B cell (primary cell): ENCODE measurements at regions not wholly inside any gene's neighbourhood (a gene's known extent, or its start where the extent isn't known, plus 50 kb on each side); places are given as distances from the start of the nearest gene placed in this dataset.

Experiments
- ATAC-seq: fragments of 200-7000 bp; cut with Tn5 transposase; one replicate; pipeline ENCODE4 v1.10.0; 2021; ENCODE audit warnings: low read depth, mild to moderate bottlenecking, moderate number of reproducible peaks, moderate library complexity
- CTCF ChIA-PET: fragments of 350-600 bp; sonication (Branson Sonifier 250); formaldehyde crosslinking; loops from one replicate; lab custom pipeline; 2021; ENCODE audit warnings: antibody characterized with exemption, inconsistent platforms; lab: Charles Lee
- POLR2A ChIA-PET: fragments of 350-600 bp; sonication (Branson Sonifier 250); formaldehyde crosslinking; loops from one replicate; lab custom pipeline; 2021; ENCODE audit warnings: antibody characterized with exemption; lab: Charles Lee
- DNase-seq: peaks from one replicate; pipeline ENCODE4 v3.0.0; 2013
- H2AFZ ChIP-seq: 2 replicates; pipeline ENCODE4 v1.6.1; 2012; ENCODE audit warnings: mild to moderate bottlenecking, low read depth, low read length; ENCODE audit not compliant: insufficient read depth, poor library complexity, severe bottlenecking
- H3K27ac ChIP-seq, 2 donors: 1 replicate in 1 of 2; 2 replicates in 1 of 2; pipeline ENCODE4 v1.5.1; 2012 to 2013; ENCODE audit warnings: low read length in 2 of 2, mild to moderate bottlenecking in 2 of 2, moderate library complexity in 1 of 2
- H3K27me3 ChIP-seq, 4 experiments: fragments of 200-600 bp in 1 of 4; sonication (generic) in 1 of 4; replicated peaks in 1 of 4; 1 replicate in 2 of 4; 2 replicates in 2 of 4; pipeline versions ENCODE4 v1.6.1 to v1.7.0; 2013 to 2016; ENCODE audit warnings: low read length in 3 of 4, mild to moderate bottlenecking in 2 of 4, mixed read lengths in 1 of 4, moderate library complexity in 1 of 4; ENCODE audit not compliant: insufficient read depth in 4 of 4, control insufficient read depth in 3 of 4; ENCODE audit errors: control extremely low read depth in 1 of 4
- H3K36me3 ChIP-seq, 2 experiments: replicated peaks in 1 of 2; 1 replicate in 1 of 2; 2 replicates in 1 of 2; pipeline versions ENCODE4 v1.6.1 to v1.7.1; 2013; ENCODE audit warnings: low read length in 1 of 2; ENCODE audit not compliant: insufficient read depth in 2 of 2, control insufficient read depth in 1 of 2; ENCODE audit errors: control extremely low read depth in 1 of 2, extremely low read depth in 1 of 2
- H3K4me1 ChIP-seq, 2 donors: fragments of 200-600 bp in 1 of 2; sonication (generic) in 1 of 2; 1 replicate in 1 of 2; 2 replicates in 1 of 2; pipeline versions ENCODE4 v1.5.1 to v1.6.1; 2013 to 2017; ENCODE audit warnings: low read length in 2 of 2; ENCODE audit not compliant: control insufficient read depth in 2 of 2, insufficient read depth in 2 of 2
- H3K4me2 ChIP-seq: replicated peaks from 2 replicates; pipeline ENCODE3; 2012; ENCODE audit warnings: mild to moderate bottlenecking, low read depth, low read length; ENCODE audit not compliant: poor library complexity, severe bottlenecking
- H3K4me3 ChIP-seq, 5 experiments: fragments of 200-600 bp in 1 of 5; sonication (generic) in 1 of 5; 1 replicate in 3 of 5; 2 replicates in 2 of 5; pipeline versions ENCODE4 v1.5.1 to v1.7.0; 2011 to 2016; ENCODE audit warnings: low read length in 4 of 5, mild to moderate bottlenecking in 4 of 5, low read depth in 2 of 5, control low read depth in 1 of 5, moderate library complexity in 1 of 5; ENCODE audit not compliant: insufficient read depth in 1 of 5; ENCODE audit errors: control extremely low read depth in 1 of 5, extremely low read depth in 1 of 5
- H3K79me2 ChIP-seq: fragments of 200-600 bp; sonication (generic); one replicate; pipeline ENCODE4 v1.6.0; 2016; ENCODE audit warnings: low read length; ENCODE audit not compliant: control insufficient read depth, insufficient read depth
- H3K9ac ChIP-seq: fragments of 200-600 bp; sonication (generic); 2 replicates; pipeline ENCODE4 v1.6.1; 2017; ENCODE audit warnings: mild to moderate bottlenecking, low read length, moderate library complexity
- H3K9me3 ChIP-seq, 3 donors: one replicate each; pipeline versions ENCODE4 v1.6.1 to v1.7.1; 2013; ENCODE audit warnings: low read length in 2 of 3; ENCODE audit not compliant: control insufficient read depth in 2 of 3, insufficient read depth in 1 of 3; ENCODE audit errors: control extremely low read depth in 1 of 3
- H4K20me1 ChIP-seq: 2 replicates; pipeline ENCODE4 v1.6.0; 2012; ENCODE audit warnings: mild to moderate bottlenecking, low read length; ENCODE audit not compliant: insufficient read depth, control insufficient read depth, poor library complexity, severe bottlenecking
- H3K27ac Mint-ChIP-seq: one replicate; pipeline ENCODE4 v1.8.0; 2021; ENCODE audit warnings: mixed read lengths
- H3K27me3 Mint-ChIP-seq: one replicate; pipeline ENCODE4 v1.8.0; 2021; ENCODE audit warnings: mixed read lengths
- H3K4me1 Mint-ChIP-seq: one replicate; pipeline ENCODE4 v1.8.0; 2021; ENCODE audit warnings: mixed read lengths
- H3K4me3 Mint-ChIP-seq: one replicate; pipeline ENCODE4 v1.8.0; 2021; ENCODE audit warnings: mixed read lengths
- H3K9me3 Mint-ChIP-seq: one replicate; pipeline ENCODE4 v1.8.0; 2022; ENCODE audit warnings: mixed read lengths; ENCODE audit not compliant: insufficient read depth
- CTCF ChIP-seq: fragments of 200-600 bp; IDR thresholded peaks from one replicate; pipeline ENCODE4 v1.8.0; 2022; ENCODE audit warnings: antibody characterized with exemption, mild to moderate bottlenecking
- EZH2 ChIP-seq: IDR thresholded peaks from 2 replicates; pipeline ENCODE4 v1.6.1; 2012; ENCODE audit warnings: borderline replicate concordance, low read depth, mild to moderate bottlenecking, moderate library complexity, low read length; ENCODE audit not compliant: insufficient read depth, poor library complexity, severe bottlenecking
- WGBS: methylation state at CpG from one replicate; pipeline ENCODE4 v1.1.5; 2013; ENCODE audit warnings: missing lambda C conversion rate; ENCODE audit not compliant: insufficient coverage; 5-methylcytosine and 5-hydroxymethylcytosine counted together
- intact Hi-C: fragments of 100-400 bp; cut with micrococcal nuclease; formaldehyde crosslinking; loops from one replicate; pipeline ENCODE4 v1.10.0; 2022

- no CpG with 5 or more reads among the region's 2 CpGs for WGBS
- Mint-ChIP-seq H3K9me3 (no peaks in the 10 kb centered on the region), H3K4me3 (no peak overlapping the region), H3K27ac (no peak overlapping the region), H3K4me1 (peaks cover 3% of the 10 kb centered on the region), H3K27me3 (no peaks in the 10 kb centered on the region)
- no peak overlapping the region for H3K9ac ChIP-seq
- H3K27ac ChIP-seq = no peak overlapping the region
- H3K36me3 ChIP-seq = peaks cover 1 to 11% of the 10 kb centered on the region in 2 experiments
- ChIA-PET CTCF (interaction anchor here (1.8 kb wide), 1 partner anchor 153 kb away, joined by 8 read pairs; no protein-coding TSS in a partner anchor), POLR2A (no interaction called here)
- no peak overlapping the region for H3K4me3 ChIP-seq
- H3K27me3 ChIP-seq = no peaks in the 10 kb centered on the region
- TF ChIP-seq CTCF = no peak
- TF ChIP-seq EZH2 = no peak
- peaks cover 34% of the 10 kb centered on the region for H3K79me2 ChIP-seq
- H3K4me1 ChIP-seq = no peaks in the 10 kb centered on the region
- peaks cover 0 to 1% (median 0%) of the 10 kb centered on the region in 3 donors for H3K9me3 ChIP-seq
- no peak overlapping the region for H2AFZ ChIP-seq
- ATAC-seq = no peak
- no peak overlapping the region for H3K4me2 ChIP-seq
- DNase-seq = no peak
- intact Hi-C loops = no loop called here
- H4K20me1 ChIP-seq = peaks cover 19% of the 10 kb centered on the region
Observed at GRCh38 chr12:94756789-94757188, 106.4 kb upstream of the TMCC3 start.

GRCh38 chr12:94755598-94755997 lies 105.2 kb upstream of the TMCC3 start:
- H3K4me2 ChIP-seq = no peak overlapping the region
- Mint-ChIP-seq H3K4me3 (no peak overlapping the region), H3K9me3 (no peaks in the 10 kb centered on the region), H3K27ac (no peak overlapping the region), H3K27me3 (no peaks in the 10 kb centered on the region), H3K4me1 (peaks cover 2% of the 10 kb centered on the region)
- ATAC-seq = no peak
- no peaks in the 10 kb centered on the region for H3K4me1 ChIP-seq
- no peak overlapping the region for H3K9ac ChIP-seq
- intact Hi-C loops = no loop called here
- CTCF ChIA-PET = interaction anchor here (1.3 to 1.8 kb wide), 2 partner anchors 120 to 152 kb away, joined by 4 to 8 read pairs; no protein-coding TSS in a partner anchor
- TF ChIP-seq CTCF (no peak), EZH2 (no peak)
- WGBS = 100% methylated on average over 1 of the region's 4 CpGs
- no peak overlapping the region for H2AFZ ChIP-seq
- POLR2A ChIA-PET = no interaction called here
- H3K9me3 ChIP-seq = no peaks in the 10 kb centered on the region
- H3K79me2 ChIP-seq = peaks cover 30% of the 10 kb centered on the region
- H3K27ac ChIP-seq = no peak overlapping the region
- H3K27me3 ChIP-seq = no peaks in the 10 kb centered on the region
- DNase-seq = no peak
- H4K20me1 ChIP-seq = peaks cover 26% of the 10 kb centered on the region
- peaks cover 1 to 11% of the 10 kb centered on the region in 2 experiments for H3K36me3 ChIP-seq
- H3K4me3 ChIP-seq = no peak overlapping the region
